NCI-H748 (cell line): ENCODE measurements at regions not wholly inside any gene's neighbourhood (a gene's known extent, or its start where the extent isn't known, plus 50 kb on each side); places are given as distances from the start of the nearest gene placed in this dataset.

Experiments used
- DNase-seq: peaks from one replicate; lab custom pipeline; 2025; ENCODE audit not compliant: unreplicated experiment; lab: John Stamatoyannopoulos, UW

DNA sequence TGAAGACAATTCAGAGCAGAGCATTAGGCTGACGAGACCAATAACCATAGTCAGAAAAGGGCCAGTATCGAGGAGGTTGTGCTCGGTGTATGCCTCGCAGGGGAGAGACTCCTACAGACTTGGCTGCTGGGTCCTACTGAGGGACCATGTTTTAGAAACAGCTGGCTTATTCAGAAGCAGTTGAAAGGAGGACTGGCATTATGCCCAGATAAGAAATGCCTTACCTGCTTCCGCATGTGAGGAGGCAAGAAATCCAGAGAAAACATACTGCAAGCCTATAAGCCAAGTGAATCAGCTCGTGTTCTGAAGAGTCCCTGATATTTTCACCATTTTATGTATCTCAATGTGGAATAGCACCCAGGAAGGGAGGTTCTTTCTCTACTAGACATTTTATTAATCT lies 434.7 kb downstream of the GRB14 start:
- peak; percentile 7 for DNase-seq

DNA sequence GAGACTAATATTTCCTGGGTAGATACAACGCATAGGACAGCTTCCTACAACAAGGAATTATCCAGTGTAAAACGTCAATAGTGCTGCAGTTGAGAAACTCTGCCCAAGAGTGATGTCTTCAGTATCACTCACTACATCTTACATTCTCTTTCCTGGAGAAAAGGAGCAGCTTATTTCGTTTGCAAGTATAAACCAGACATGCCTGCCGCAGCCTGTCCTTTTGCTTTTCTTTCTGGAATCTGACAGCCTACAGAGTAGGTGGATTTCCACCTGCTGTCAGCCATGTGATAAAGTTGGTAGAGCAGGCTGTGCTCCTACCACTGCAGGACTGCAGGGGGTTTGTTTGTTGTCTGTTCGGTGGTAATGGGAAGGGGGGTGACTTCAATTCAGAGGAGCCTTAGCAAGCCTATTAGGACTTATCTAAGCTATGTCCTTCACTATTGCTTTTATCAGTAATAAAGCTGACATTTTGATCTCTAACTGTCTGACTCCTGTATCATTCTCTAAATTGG lies 439.1 kb downstream of the GRB14 start:
- DNase-seq, result no peak

GRCh38 chr2:164178835-164179465 lies 442.3 kb downstream of the GRB14 start:
- no peak for DNase-seq

DNA sequence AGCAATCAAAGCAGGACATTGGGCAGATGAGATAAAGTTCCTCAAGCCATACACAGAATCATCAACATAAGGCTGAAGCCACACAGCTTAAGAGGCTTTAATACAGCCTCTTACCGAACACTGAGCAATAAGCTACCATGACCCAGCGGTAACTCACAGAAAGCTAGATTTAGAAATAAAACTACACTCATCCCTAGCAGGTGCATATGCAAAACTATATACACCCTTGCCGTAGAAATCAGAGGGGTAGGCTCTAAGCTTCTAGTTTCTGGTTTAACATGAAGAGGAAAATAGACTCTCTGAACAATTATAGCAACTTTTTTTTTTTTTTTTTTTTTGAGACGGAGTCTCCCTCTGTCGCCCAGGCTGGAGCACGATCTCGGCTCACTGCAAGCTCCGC lies 428.8 kb upstream of the FIGN start:
- no peak for DNase-seq

DNA sequence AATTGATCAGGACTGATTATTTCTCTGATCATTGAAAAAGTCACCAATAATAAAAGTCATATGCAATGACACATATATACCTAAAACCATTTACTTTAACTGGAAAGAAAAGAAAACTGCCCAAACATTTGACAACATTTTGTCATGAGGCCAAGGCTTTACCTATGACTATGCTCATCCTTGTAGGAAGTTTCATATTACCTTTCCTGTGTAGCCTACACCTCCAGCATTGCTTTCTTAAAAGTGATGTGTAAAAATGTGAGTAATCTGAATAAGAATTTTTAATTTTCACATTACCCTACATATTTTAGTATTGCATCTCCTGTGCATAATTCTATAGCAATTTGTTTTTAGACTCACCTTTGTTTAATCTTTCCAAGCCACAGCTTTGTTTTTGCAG lies 419.8 kb upstream of the FIGN start:
- DNase-seq, result no peak

DNA sequence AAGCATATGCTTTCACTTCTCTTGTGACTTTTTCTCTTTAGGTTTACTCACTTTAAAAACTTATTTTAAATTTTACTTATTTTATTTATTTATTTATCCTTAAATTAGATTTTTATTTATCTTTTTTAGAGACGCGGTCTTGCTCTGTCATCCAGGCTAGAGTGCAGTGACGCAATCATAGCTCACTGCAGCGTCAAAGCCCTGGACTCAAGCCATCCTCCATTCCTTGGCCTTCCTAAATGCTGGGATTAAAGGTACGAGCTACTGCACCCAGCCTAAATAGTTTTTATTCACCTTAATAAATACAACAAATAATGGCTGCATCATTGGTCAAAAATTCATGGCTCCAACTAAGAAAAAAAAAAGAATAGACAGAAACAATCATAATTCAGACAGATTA lies 415.7 kb upstream of the FIGN start:
- no peak for DNase-seq

GRCh38 chr2:164150604-164151003 lies 414.8 kb upstream of the FIGN start:
- DNase-seq, result no peak

DNA sequence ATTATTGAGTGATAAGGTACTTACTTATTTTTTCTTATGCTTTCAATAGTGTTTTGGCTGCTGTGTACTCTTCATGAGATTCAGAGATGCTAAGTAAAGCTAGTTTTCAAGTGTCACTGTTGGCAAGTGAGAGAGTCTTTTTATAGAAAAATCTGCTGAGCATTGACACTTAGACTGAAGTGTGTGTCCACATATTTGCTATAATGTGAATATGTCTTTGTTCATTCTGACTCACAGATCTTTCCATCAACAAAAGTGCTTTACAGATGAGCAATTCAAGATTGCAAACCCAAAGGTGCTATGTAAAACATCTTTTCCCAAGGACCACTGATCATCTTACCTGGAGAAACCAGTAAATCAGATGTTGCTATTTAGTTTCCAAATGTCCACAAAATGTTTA lies 410.6 kb upstream of the FIGN start:
- no peak for DNase-seq

DNA sequence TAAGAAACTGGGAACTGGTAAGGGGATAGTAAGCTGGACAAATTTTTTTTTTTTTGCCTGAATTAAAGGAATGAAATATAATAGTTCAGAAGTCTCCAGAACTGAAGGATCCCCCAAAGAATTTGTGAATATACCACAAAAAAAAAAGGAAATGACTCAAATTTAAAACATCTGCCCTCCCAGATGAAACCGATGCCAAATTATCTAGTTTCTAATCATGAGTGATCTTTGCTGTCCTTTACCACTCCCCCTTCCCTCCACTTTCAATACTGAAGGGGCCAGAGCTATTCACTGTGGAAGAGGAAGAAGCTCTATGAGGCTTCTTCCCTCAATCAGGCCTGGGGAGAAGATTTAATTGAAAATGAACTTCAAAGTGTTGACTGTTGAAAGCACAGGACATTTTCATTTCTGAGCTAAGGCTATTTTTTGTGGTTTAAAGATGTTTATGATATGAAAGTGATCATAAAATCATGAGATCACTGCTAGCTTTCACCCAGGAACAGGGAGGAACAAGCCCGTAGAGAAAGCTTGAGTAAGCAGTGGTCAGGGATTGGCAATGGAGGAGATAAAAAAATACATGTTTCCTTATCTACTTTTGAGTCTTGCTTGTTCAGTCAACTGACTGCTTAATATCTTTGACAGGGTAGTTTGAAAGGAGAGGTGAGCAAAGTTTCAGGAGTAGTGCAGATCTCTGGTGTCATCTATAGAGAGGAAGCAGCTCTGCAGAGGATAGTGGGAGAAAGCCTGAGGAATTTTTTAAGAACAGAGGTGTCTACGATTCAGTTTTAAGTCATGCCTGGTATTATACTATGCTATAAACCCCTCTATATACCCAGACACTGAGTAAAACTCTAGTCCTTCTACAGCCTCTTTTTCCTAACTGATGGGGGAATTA lies 409.5 kb upstream of the FIGN start:
- DNase-seq, result no peak

DNA sequence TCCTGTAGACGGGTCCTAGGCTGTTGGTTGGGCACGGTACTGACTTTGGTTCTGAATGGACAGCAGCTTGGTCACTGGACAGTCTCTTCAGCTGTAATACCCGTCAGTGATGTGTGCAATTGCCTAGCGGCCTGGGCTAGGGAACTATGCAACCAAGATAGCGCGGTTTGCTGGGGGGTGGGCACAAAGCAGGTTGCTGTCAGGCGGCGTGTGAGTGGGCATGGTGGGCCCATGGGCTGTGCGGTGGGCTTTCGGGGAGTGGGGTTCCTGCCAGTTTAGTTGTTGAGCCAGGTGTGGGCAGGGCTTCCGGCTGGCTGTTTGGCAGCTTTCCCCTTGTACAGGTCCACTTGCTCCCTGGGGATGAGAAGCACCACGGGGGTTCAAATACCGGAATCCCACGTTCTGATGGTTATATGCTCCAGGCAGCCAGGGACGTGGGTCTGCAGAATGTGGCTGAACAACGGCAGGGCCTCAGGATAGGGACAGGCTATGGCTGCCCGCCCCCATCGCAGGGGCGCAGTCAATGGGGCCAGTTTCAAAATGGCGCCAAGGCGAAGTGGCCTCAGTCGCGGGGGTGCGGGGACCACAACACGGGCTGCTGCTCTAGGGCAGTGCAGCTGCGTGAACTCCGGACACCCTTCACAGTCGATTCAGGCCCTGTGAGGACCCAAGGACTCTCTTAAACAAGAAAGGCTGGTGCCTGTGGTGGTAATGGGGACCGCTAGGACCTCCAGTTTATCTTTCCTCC lies 407.5 kb upstream of the FIGN start:
- DNase-seq, result no peak

GRCh38 chr2:164142755-164143154 lies 406.9 kb upstream of the FIGN start:
- no peak for DNase-seq

DNA sequence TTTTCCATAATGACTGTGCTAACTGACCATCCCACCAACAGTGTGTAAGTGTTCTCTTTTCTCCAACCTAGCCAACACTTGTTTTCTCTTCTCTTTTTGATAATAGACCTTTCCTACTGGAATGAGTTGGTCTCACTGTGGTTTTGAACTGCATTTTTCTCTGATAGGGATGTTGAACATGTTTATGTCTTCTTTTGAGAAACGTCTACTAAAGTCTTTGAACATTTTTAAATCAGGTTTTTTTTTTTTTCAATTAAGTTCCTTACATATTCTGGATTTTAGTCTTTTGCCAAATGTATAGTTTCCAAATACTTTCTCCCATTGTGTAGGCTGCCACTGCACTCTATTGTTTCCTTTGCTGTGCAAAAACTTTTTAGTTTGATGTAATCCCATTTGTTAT lies 405.5 kb upstream of the FIGN start:
- DNase-seq, result no peak

DNA sequence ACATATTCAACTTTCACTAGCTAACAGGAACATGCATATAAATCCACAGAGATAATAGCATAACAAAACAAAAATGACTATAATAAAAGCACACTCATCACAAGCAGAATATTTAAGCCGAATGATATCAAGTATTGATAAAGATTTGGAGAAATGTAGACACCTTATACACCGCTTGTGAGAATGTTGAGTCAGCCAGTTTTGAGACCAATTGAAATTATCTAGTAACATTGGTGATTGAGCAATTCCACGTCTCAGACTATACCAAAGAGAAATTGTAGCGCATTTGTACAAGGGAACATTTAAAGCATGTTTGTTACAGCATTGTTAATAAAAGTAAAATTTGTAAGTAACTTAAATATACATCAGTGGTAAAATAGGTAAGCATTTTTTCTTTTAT lies 402.9 kb upstream of the FIGN start:
- DNase-seq, result no peak

DNA sequence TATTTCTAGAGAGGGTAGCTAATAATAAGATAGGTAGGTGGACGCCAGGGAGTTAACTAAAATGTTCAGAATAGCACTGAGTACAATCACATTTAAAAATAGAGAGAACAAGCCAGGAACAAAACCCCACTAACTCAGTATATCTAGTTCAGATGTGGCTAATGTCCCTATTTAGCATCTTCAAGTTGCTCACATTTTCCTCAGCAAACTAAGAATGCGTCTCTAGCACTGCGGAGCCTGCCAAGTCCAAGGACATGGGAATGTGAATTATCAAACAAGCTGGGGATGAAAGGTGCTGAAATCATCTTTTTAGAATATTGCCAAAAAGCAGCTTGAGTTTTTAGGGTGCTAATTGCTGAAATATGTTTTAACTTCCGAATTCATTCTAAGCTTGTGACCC lies 398.5 kb upstream of the FIGN start:
- no peak for DNase-seq

DNA sequence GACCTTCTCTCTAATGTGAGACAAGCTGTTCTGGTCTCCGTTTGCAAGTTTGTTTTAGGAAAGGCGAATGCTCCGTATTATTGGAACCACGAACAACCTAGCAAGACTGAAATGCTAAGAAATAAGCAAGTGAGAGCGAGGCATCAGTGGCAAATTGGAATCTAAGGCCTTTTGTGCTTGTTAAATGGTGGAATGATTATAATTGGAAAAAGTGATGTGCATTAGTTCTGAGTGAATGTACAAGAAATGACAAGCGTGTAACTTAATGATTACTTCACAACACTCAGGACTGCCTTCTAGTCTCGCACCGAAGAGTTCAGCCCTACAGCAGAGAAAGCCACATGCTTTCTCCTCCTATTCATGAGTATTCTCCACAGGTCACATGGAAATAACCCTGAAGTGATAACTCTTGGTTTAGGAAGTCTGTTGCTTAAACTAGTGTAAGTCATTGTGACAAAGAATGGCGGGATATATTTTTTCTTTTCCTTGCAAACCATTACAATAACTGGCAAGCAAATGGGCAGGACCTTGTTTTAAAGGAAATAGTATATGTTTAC lies 392.2 kb upstream of the FIGN start:
- DNase-seq, result no peak

DNA sequence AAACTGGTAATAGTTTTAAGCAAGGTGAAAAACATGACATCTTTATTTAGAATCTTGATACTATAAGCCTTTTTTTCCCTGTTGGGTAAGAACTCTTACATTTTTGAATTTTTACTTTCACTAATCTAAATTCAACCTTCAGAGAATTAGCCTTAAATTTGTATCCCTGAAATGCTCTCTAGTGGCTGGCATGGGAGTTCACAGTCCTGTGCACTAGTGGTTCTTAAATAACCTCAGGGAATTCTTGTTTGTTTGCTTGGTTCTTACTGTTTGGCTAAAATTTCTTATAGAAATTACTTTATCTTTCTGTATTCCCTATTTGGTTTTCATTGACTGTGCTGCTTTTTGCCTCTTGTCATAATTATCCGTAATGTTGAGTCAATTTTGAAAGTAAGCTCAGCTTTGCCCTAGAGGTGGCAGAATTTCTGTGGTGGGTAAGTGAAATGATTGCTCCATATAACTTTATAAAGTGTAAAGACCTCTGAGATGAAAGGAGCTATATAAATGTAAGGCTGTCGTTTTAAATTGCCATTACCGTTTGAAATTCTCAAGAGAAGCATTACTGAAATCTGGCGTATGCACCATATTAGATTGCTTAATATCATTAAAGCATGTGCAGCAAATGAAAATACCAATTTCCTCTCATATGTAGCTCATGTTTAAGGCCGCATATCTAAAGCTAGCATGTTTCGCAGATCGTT lies 391.3 kb upstream of the FIGN start:
- DNase-seq, result no peak

DNA sequence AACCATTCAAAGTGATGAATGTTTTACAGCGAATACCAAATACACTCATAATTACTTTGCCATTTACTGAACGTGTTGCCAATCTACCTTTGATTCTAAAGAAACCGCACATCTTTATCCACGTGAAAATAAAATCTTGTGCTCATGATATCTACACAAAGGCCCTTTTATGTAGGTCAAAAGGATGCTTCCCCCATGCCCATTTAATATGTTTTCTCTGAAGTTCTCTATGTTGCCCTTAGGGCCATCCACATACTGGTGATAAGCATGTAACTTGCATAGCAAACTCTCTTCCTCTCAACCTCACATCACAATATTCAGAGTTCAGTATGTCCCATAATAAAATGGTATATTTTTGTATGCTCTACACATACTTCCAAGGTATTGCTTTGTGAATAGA lies 380.0 kb upstream of the FIGN start:
- DNase-seq, result no peak

DNA sequence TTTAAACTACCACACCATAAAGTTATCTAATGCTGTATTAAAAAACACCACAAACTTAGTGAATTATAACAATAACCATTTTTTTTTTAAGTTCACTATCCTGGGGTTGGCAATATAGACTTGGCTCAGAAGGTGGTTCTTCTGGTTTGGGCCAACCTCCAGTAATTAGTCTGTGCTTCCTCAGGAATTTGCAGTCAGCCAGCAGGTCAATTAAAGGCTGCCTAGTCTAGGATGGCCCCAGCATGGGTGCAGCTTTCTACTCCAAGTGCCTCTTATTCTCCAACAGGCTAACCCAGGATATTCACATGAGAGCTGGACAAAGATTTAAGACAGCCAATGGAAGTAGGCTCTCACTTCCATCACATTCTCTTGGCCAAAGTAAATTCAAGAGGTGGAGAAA lies 379.1 kb upstream of the FIGN start:
- no peak for DNase-seq

- no peak for DNase-seq
Measured at GRCh38 chr2:164112105-164112504, 376.3 kb upstream of the FIGN start.

GRCh38 chr2:164110515-164110914 lies 374.7 kb upstream of the FIGN start:
- no peak for DNase-seq

GRCh38 chr2:164109006-164109405 lies 373.2 kb upstream of the FIGN start:
- DNase-seq, result no peak
